ENCODE measurements at regions not wholly inside any gene's neighbourhood (a gene's known extent, or its start where the extent isn't known, plus 50 kb on each side); places are given as distances from the start of the nearest gene placed in this dataset.
A peak's percentile ranks its signal among the peaks of the same experiment; 100 is the strongest.

DNA sequence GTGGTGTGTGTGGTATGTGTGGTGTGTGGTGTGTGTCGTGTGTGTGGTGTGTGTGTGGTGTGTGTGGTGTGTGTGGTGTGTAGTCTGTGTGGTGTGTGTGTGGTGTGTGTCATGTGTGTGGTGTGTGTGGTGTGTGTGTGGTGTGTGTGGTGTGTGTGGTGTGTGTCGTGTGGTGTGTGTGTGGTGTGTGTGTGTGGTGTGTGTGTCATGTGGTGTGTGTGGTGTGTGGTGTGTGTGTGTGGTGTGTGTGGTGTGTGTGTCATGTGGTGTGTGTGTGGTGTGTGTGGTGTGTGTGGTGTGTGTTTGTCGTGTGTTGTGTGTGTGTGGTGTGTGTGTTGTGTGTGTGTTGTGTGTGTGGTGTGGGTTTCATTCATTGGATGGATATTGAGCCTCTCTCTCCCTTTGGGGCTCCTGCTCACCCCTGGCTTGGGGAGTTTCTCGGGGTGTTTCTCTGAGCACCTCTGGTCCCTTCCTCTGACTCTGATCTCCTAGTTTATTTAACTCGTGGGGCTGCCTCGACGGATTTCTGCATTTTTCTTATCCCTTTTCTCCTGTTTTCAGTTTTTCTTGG lies 145.8 kb downstream of the DNAJB6 start:
- Histone ChIP-seq H3K4me1 (ENCODE audit: insufficient read depth, low read length) (no peaks in the 10 kb centered on the region), H3K36me3 (ENCODE audit: insufficient read depth, low read length) (no peaks in the 10 kb centered on the region), H3K4me2 (ENCODE audit: insufficient read depth, low read length) (no peak overlapping the region), H4K20me1 (ENCODE audit: insufficient read depth, low read length) (no peaks in the 10 kb centered on the region), H3K79me2 (ENCODE audit: insufficient read depth, low read length) (no peaks in the 10 kb centered on the region), H3K27me3 (ENCODE audit: insufficient read depth, low read length) (no peaks in the 10 kb centered on the region), H3K27ac (ENCODE audit: low read depth, low read length) (no peak overlapping the region), H3K4me3 (ENCODE audit: insufficient read depth, low read length) (no peak overlapping the region), H2AFZ (ENCODE audit: low read length) (no peak overlapping the region), H3K9me3 (ENCODE audit: low read depth, low read length) (no peaks in the 10 kb centered on the region)
- TF ChIP-seq, protein P1, sequence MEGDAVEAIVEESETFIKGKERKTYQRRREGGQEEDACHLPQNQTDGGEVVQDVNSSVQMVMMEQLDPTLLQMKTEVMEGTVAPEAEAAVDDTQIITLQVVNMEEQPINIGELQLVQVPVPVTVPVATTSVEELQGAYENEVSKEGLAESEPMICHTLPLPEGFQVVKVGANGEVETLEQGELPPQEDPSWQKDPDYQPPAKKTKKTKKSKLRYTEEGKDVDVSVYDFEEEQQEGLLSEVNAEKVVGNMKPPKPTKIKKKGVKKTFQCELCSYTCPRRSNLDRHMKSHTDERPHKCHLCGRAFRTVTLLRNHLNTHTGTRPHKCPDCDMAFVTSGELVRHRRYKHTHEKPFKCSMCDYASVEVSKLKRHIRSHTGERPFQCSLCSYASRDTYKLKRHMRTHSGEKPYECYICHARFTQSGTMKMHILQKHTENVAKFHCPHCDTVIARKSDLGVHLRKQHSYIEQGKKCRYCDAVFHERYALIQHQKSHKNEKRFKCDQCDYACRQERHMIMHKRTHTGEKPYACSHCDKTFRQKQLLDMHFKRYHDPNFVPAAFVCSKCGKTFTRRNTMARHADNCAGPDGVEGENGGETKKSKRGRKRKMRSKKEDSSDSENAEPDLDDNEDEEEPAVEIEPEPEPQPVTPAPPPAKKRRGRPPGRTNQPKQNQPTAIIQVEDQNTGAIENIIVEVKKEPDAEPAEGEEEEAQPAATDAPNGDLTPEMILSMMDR (IDR thresholded peaks at IDR 0.05; ENCODE audit: extremely low read depth, low read depth, low read length), result no peak
- no peak for DNase-seq (ENCODE audit: insufficient read length, low spot score, missing footprints)

DNA sequence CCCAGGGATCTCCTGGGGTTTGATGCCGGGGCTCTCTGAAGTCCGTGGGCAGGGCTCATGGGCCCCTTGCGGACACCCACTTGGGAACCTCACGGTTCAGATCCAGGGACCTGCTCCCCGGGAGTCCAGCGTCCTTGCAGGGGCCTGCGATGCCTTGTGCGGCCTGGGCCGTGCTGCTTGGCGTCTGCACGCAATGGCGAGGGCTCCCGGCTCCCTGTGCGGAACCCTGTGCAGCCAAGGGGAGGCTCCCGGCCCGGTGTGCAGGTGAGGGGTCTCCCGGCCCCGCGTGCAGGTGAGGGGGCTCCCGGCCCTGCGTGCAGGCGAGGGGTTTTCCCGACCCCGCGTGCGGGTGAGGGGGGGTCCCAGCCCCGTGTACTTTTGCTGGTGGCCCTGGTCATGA lies 146.7 kb downstream of the DNAJB6 start:
- DNase-seq (ENCODE audit: insufficient read length, low spot score, missing footprints), result no peak
- Histone ChIP-seq H3K4me2 (ENCODE audit: insufficient read depth, low read length) (no peak overlapping the region), H3K27ac (ENCODE audit: low read depth, low read length) (no peak overlapping the region), H3K79me2 (ENCODE audit: insufficient read depth, low read length) (no peaks in the 10 kb centered on the region), H3K4me3 (ENCODE audit: insufficient read depth, low read length) (no peak overlapping the region), H3K4me1 (ENCODE audit: insufficient read depth, low read length) (no peaks in the 10 kb centered on the region), H3K9me3 (ENCODE audit: low read depth, low read length) (no peaks in the 10 kb centered on the region), H2AFZ (ENCODE audit: low read length) (no peak overlapping the region), H4K20me1 (ENCODE audit: insufficient read depth, low read length) (no peaks in the 10 kb centered on the region), H3K27me3 (ENCODE audit: insufficient read depth, low read length) (no peaks in the 10 kb centered on the region), H3K36me3 (ENCODE audit: insufficient read depth, low read length) (no peaks in the 10 kb centered on the region)
- TF ChIP-seq, protein P1 (IDR thresholded peaks at IDR 0.05; ENCODE audit: extremely low read depth, low read depth, low read length), result no peak

DNA sequence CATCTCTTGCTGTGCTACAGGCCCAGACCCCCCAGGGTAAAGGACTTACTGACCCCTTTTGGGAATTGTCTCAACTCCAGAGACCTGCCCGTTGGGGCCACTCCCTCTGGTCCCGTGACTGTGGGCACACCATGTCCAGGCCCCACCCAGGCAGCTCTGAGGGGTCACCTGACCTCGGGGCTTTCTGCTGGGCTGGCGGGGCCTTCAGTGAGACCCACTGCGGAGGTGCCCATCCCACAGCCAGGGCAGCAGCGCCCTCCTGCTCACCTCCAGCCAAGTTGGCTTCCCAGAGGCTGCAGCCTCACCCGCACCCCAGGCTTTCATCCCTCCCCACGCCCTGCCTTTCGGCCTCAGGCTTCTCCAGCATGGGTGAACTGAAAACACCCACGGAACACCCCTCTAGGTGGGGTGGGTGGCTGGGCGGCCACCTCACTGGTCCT lies 147.2 kb downstream of the DNAJB6 start:
- no peak overlapping the region for H3K27ac ChIP-seq (ENCODE audit: low read depth, low read length)
- H3K9me3 ChIP-seq (ENCODE audit: low read depth, low read length), result no peaks in the 10 kb centered on the region
- DNase-seq (ENCODE audit: insufficient read length, low spot score, missing footprints), result peak; percentile 34
- H2AFZ ChIP-seq (ENCODE audit: low read length), result no peak overlapping the region
- no peaks in the 10 kb centered on the region for H3K79me2 ChIP-seq (ENCODE audit: insufficient read depth, low read length)
- H3K4me1 ChIP-seq (ENCODE audit: insufficient read depth, low read length), result no peaks in the 10 kb centered on the region
- TF ChIP-seq, protein P1 (IDR thresholded peaks at IDR 0.05; ENCODE audit: extremely low read depth, low read depth, low read length), result no peak
- H3K4me3 ChIP-seq (ENCODE audit: insufficient read depth, low read length), result no peak overlapping the region
- H3K27me3 ChIP-seq (ENCODE audit: insufficient read depth, low read length), result no peaks in the 10 kb centered on the region
- no peak overlapping the region for H3K4me2 ChIP-seq (ENCODE audit: insufficient read depth, low read length)
- no peaks in the 10 kb centered on the region for H4K20me1 ChIP-seq (ENCODE audit: insufficient read depth, low read length)
- no peaks in the 10 kb centered on the region for H3K36me3 ChIP-seq (ENCODE audit: insufficient read depth, low read length)

DNA sequence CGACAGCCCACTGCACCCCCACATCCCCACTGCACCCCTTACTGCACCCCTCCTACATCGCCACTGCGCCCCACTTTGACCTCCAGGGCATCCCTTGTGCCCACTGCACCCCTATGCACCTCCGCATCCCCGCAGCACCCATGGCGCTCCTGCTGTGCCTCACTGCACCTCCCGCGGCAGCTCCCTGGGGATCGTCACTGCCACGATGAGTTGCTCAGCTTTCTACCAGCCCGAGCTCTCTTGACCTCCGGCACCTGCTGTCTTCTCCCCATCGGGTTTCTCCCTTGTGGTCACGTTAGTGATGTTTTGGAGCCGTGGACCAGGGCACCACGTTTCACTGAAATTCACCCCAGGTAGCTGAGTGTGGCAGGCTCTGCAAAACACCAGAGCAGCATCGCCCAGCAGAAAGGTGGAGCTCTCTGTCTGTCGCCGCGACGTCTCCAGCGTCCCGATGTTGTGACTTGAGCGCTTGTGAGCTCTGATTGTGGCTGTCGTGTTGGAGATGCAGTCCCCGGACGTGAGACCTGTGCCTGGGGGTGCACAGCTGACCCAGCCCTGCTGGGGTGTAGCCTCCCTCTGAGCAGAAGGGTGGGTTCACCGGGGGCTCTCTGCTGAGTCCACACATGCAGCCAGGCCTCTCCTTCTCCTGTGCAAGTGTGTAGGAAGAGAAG lies 147.7 kb downstream of the DNAJB6 start:
- TF ChIP-seq, protein P1 (IDR thresholded peaks at IDR 0.05; ENCODE audit: extremely low read depth, low read depth, low read length), result no peak
- peak; percentile 30 for DNase-seq (ENCODE audit: insufficient read length, low spot score, missing footprints)
- no peaks in the 10 kb centered on the region for H3K27me3 ChIP-seq (ENCODE audit: insufficient read depth, low read length)
- H2AFZ ChIP-seq (ENCODE audit: low read length), result no peak overlapping the region
- H3K27ac ChIP-seq (ENCODE audit: low read depth, low read length), result no peak overlapping the region
- H3K4me1 ChIP-seq (ENCODE audit: insufficient read depth, low read length), result no peaks in the 10 kb centered on the region
- no peaks in the 10 kb centered on the region for H4K20me1 ChIP-seq (ENCODE audit: insufficient read depth, low read length)
- no peak overlapping the region for H3K4me3 ChIP-seq (ENCODE audit: insufficient read depth, low read length)
- H3K4me2 ChIP-seq (ENCODE audit: insufficient read depth, low read length), result no peak overlapping the region
- H3K36me3 ChIP-seq (ENCODE audit: insufficient read depth, low read length), result no peaks in the 10 kb centered on the region
- H3K79me2 ChIP-seq (ENCODE audit: insufficient read depth, low read length), result no peaks in the 10 kb centered on the region
- H3K9me3 ChIP-seq (ENCODE audit: low read depth, low read length), result no peaks in the 10 kb centered on the region

Data from osteoblast (primary cell).